Karpas-422 (cell line): ENCODE measurements at regions not wholly inside any gene's neighbourhood (a gene's known extent, or its start where the extent isn't known, plus 50 kb on each side); places are given as distances from the start of the nearest gene placed in this dataset.
"Not testable (repeated sequence)": the region's sequence is repeated elsewhere in the genome, so short reads cannot be mapped to it uniquely, and the experiment has no call there.

Source experiments
- DNase-seq: peaks from one replicate; pipeline ENCODE4 v3.0.0-alpha.2; 2015
- H2AFZ ChIP-seq: fragments of 200-600 bp; sonication (generic); 2 replicates; pipeline ENCODE4 v1.6.1; 2014; ENCODE audit warnings: antibody characterized with exemption, low read length, mixed read lengths
- H3K27ac ChIP-seq: fragments of 200-600 bp; sonication (generic); 2 replicates; pipeline ENCODE4 v1.5.1; 2014; ENCODE audit warnings: mild to moderate bottlenecking, low read length, moderate library complexity
- H3K27me3 ChIP-seq: fragments of 200-600 bp; sonication (generic); 2 replicates; pipeline ENCODE4 v1.6.1; 2014; ENCODE audit warnings: low read length, mixed read lengths
- H3K36me3 ChIP-seq: fragments of 200-600 bp; sonication (generic); 2 replicates; pipeline ENCODE4 v1.6.1; 2014; ENCODE audit warnings: low read length, mixed read lengths; ENCODE audit not compliant: insufficient read depth
- H3K4me1 ChIP-seq: fragments of 200-600 bp; sonication (generic); 2 replicates; pipeline ENCODE4 v1.6.1; 2014; ENCODE audit warnings: mild to moderate bottlenecking, low read length, mixed read lengths
- H3K4me2 ChIP-seq: fragments of 200-600 bp; sonication (generic); 2 replicates; pipeline ENCODE4 v1.6.1; 2014; ENCODE audit warnings: low read length, low read depth, mild to moderate bottlenecking; ENCODE audit not compliant: poor library complexity, severe bottlenecking
- H3K4me3 ChIP-seq: fragments of 200-600 bp; sonication (generic); 2 replicates; pipeline ENCODE4 v1.5.1; 2014; ENCODE audit warnings: mild to moderate bottlenecking, antibody characterized with exemption, low read length, mixed read lengths
- H3K79me2 ChIP-seq: fragments of 200-600 bp; sonication (generic); 2 replicates; pipeline ENCODE4 v1.6.1; 2014; ENCODE audit warnings: mild to moderate bottlenecking, low read length, mixed read lengths
- H3K9ac ChIP-seq: fragments of 200-600 bp; sonication (generic); 2 replicates; pipeline ENCODE4 v1.6.0; 2014; ENCODE audit warnings: low read length
- H3K9me2 ChIP-seq: fragments of 200-600 bp; sonication (generic), shearing (Covaris generic); replicated peaks from 2 replicates; pipeline ENCODE4 v1.6.0; 2014; ENCODE audit warnings: mild to moderate bottlenecking, low read length, moderate library complexity; ENCODE audit not compliant: insufficient read depth
- H3K9me3 ChIP-seq: fragments of 300-700, 200-600 bp; sonication (generic); 2 replicates; pipeline ENCODE4 v1.6.1; 2014; ENCODE audit warnings: low read length, mixed read lengths
- H4K20me1 ChIP-seq: fragments of 200-600 bp; sonication (generic); 2 replicates; pipeline ENCODE4 v1.6.1; 2014; ENCODE audit warnings: mild to moderate bottlenecking, antibody characterized with exemption, low read length, low read depth; ENCODE audit not compliant: insufficient read depth

GRCh38 chr3:178103140-178103539, 433.1 kb upstream of the KCNMB2 start:
- Histone ChIP-seq H3K9ac (no peak overlapping the region), H3K79me2 (no peaks in the 10 kb centered on the region), H3K4me1 (no peaks in the 10 kb centered on the region), H3K4me2 (no peak overlapping the region), H3K27me3 (no peaks in the 10 kb centered on the region), H3K4me3 (no peak overlapping the region), H2AFZ (no peak overlapping the region), H3K9me2 (no peaks in the 10 kb centered on the region), H4K20me1 (no peaks in the 10 kb centered on the region), H3K36me3 (no peaks in the 10 kb centered on the region), H3K27ac (no peak overlapping the region), H3K9me3 (peaks cover 11% of the 10 kb centered on the region; the same call in 1 of the 2 replicates)
- DNase-seq = no peak

GRCh38 chr3:178107804-178108203, 428.4 kb upstream of the KCNMB2 start:
- no peak overlapping the region for H3K4me2 ChIP-seq
- no peaks in the 10 kb centered on the region for H3K79me2 ChIP-seq
- no peak overlapping the region for H3K27ac ChIP-seq
- H3K9ac ChIP-seq = no peak overlapping the region
- H3K4me1 ChIP-seq = no peaks in the 10 kb centered on the region
- no peaks in the 10 kb centered on the region for H3K27me3 ChIP-seq
- H4K20me1 ChIP-seq = no peaks in the 10 kb centered on the region
- H2AFZ ChIP-seq = no peak overlapping the region
- H3K9me2 ChIP-seq = no peaks in the 10 kb centered on the region
- no peak for DNase-seq
- H3K4me3 ChIP-seq = no peak overlapping the region
- H3K9me3 ChIP-seq = peaks cover 8% of the 10 kb centered on the region; the same call in 1 of the 2 replicates
- no peaks in the 10 kb centered on the region for H3K36me3 ChIP-seq

- Histone ChIP-seq H3K4me3 (no peak overlapping the region), H4K20me1 (no peaks in the 10 kb centered on the region), H3K9me3 (peaks cover 11% of the 10 kb centered on the region; the same call in 1 of the 2 replicates), H3K36me3 (no peaks in the 10 kb centered on the region), H2AFZ (no peak overlapping the region), H3K27me3 (no peaks in the 10 kb centered on the region), H3K4me2 (no peak overlapping the region), H3K9me2 (no peaks in the 10 kb centered on the region), H3K4me1 (no peaks in the 10 kb centered on the region), H3K27ac (no peak overlapping the region), H3K79me2 (no peaks in the 10 kb centered on the region), H3K9ac (no peak overlapping the region)
- no peak for DNase-seq
Measured at GRCh38 chr3:178109691-178110090, 426.5 kb upstream of the KCNMB2 start.

GRCh38 chr3:178112134-178112533, 424.1 kb upstream of the KCNMB2 start:
- H3K27me3 ChIP-seq = no peaks in the 10 kb centered on the region
- no peak overlapping the region for H3K4me2 ChIP-seq
- H3K4me1 ChIP-seq = no peaks in the 10 kb centered on the region
- H3K36me3 ChIP-seq = no peaks in the 10 kb centered on the region
- H3K27ac ChIP-seq = no peak overlapping the region
- no peak for DNase-seq
- no peak overlapping the region for H3K9ac ChIP-seq
- H3K4me3 ChIP-seq = no peak overlapping the region
- H3K79me2 ChIP-seq = no peaks in the 10 kb centered on the region
- H3K9me2 ChIP-seq = no peaks in the 10 kb centered on the region
- H2AFZ ChIP-seq = no peak overlapping the region
- H4K20me1 ChIP-seq = no peaks in the 10 kb centered on the region
- peaks cover 8% of the 10 kb centered on the region; the same call in 1 of the 2 replicates for H3K9me3 ChIP-seq

- not testable (repeated sequence) for H3K79me2 ChIP-seq, H3K4me3 ChIP-seq, DNase-seq, H2AFZ ChIP-seq, H3K4me2 ChIP-seq, H4K20me1 ChIP-seq, H3K9ac ChIP-seq, H3K27ac ChIP-seq, H3K4me1 ChIP-seq, H3K9me3 ChIP-seq, H3K9me2 ChIP-seq, H3K27me3 ChIP-seq, H3K36me3 ChIP-seq
Measured at GRCh38 chr3:178112552-178112951, 423.7 kb upstream of the KCNMB2 start.

- H3K79me2 ChIP-seq = no peaks in the 10 kb centered on the region
Measured at GRCh38 chr3:178117641-178118040, 418.6 kb upstream of the KCNMB2 start.

GRCh38 chr3:178119608-178120295, 416.5 kb upstream of the KCNMB2 start:
- not testable (repeated sequence) for H3K4me1 ChIP-seq, H3K36me3 ChIP-seq, H2AFZ ChIP-seq, H3K4me3 ChIP-seq, H3K79me2 ChIP-seq, H3K27ac ChIP-seq, H3K9ac ChIP-seq, H3K27me3 ChIP-seq, H3K4me2 ChIP-seq, H4K20me1 ChIP-seq, H3K9me3 ChIP-seq, DNase-seq, H3K9me2 ChIP-seq

More at GRCh38 chr3:178117641-178118040, 418.6 kb upstream of the KCNMB2 start:
- Histone ChIP-seq H2AFZ (no peak overlapping the region), H3K4me2 (no peak overlapping the region), H3K36me3 (no peaks in the 10 kb centered on the region), H3K27ac (no peak overlapping the region), H3K9ac (no peak overlapping the region), H3K9me3 (0 out of 2 replicates have a peak, but pooled peaks cover 2% of the 10 kb centered on the region), H3K4me1 (no peaks in the 10 kb centered on the region), H3K4me3 (no peak overlapping the region), H3K27me3 (no peaks in the 10 kb centered on the region), H4K20me1 (no peaks in the 10 kb centered on the region), H3K9me2 (no peaks in the 10 kb centered on the region)
- DNase-seq = no peak

- DNase-seq = no peak
- Histone ChIP-seq H3K9ac (no peak overlapping the region), H3K36me3 (no peaks in the 10 kb centered on the region), H3K4me3 (no peak overlapping the region), H3K4me2 (no peak overlapping the region), H3K4me1 (no peaks in the 10 kb centered on the region), H4K20me1 (no peaks in the 10 kb centered on the region), H3K9me2 (no peaks in the 10 kb centered on the region), H3K27me3 (no peaks in the 10 kb centered on the region), H2AFZ (no peak overlapping the region), H3K79me2 (no peaks in the 10 kb centered on the region), H3K9me3 (no peaks in the 10 kb centered on the region), H3K27ac (no peak overlapping the region)
Measured at GRCh38 chr3:178120367-178120766, 415.9 kb upstream of the KCNMB2 start.
